Activated CD8-positive, alpha-beta T cell treated with anti-CD3 and anti-CD28 coated beads for 36 hours (primary cell): ENCODE measurements at regions not wholly inside any gene's neighbourhood (a gene's known extent, or its start where the extent isn't known, plus 50 kb on each side); places are given as distances from the start of the nearest gene placed in this dataset.

Experiments used
- ATAC-seq: fragments of 200-7000 bp; cut with Tn5 transposase; one replicate; pipeline ENCODE4 v1.10.0; 2021; ENCODE audit warnings: mild to moderate bottlenecking, moderate library complexity
- CTCF ChIA-PET: fragments of 350-600 bp; sonication (Branson Sonifier 250); formaldehyde crosslinking; loops from one replicate; lab custom pipeline; 2021; ENCODE audit warnings: antibody characterized with exemption; lab: Charles Lee
- POLR2A ChIA-PET: fragments of 350-600 bp; sonication (Branson Sonifier 250); formaldehyde crosslinking; loops from one replicate; lab custom pipeline; 2021; ENCODE audit warnings: antibody characterized with exemption; lab: Charles Lee
- DNase-seq: peaks from one replicate; pipeline ENCODE4 v3.0.0-alpha.2; 2020
- H3K27ac Mint-ChIP-seq: one replicate; pipeline ENCODE4 v1.8.0; 2021; ENCODE audit warnings: mild to moderate bottlenecking, mixed read lengths
- H3K27me3 Mint-ChIP-seq: one replicate; pipeline ENCODE4 v1.8.0; 2021; ENCODE audit warnings: mixed read lengths
- H3K36me3 Mint-ChIP-seq: one replicate; pipeline ENCODE4 v1.8.0; 2021; ENCODE audit warnings: low read depth, mixed read lengths
- H3K4me1 Mint-ChIP-seq: one replicate; pipeline ENCODE4 v1.8.0; 2021; ENCODE audit warnings: low read depth, mixed read lengths
- H3K4me3 Mint-ChIP-seq: one replicate; pipeline ENCODE4 v1.8.0; 2021; ENCODE audit warnings: mild to moderate bottlenecking, moderate library complexity, mixed read lengths
- H3K9me3 Mint-ChIP-seq: one replicate; pipeline ENCODE4 v1.8.0; 2021; ENCODE audit warnings: mixed read lengths
- intact Hi-C: fragments of 100-400 bp; cut with micrococcal nuclease; formaldehyde crosslinking; loops from one replicate; pipeline ENCODE4 v1.10.0; 2022
- TF ChIP-seq, protein P1 (sequence below): fragments of 200-600 bp; IDR thresholded peaks from one replicate; pipeline ENCODE4 v1.8.0; 2022; ENCODE audit warnings: antibody characterized with exemption, mild to moderate bottlenecking

DNA sequence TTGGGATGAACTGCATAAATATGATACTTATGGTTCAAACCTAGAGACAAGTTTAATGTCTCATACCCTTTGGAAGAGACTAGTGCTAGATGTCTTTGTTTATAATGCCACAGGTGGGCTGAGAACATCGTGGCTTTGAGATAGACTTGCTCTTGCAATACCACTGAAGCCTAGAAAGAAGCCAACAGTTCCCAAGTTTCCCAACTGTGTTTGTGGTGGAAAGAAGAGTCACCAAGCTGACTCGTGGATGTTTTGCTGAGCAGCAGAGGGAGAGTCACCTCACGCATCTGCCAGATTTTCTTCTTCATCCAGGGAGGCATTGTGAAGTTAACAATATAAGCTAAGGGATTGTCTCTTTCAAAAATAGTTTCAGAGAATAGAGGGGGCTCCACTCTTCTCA, 1076.2 kb downstream of the C4orf33 start:
- ChIA-PET POLR2A (no interaction called here), CTCF (no interaction called here)
- DNase-seq (no peak), ATAC-seq (no peak)
- no peaks in the 10 kb centered on the region for H3K27me3 Mint-ChIP-seq
- H3K9me3 Mint-ChIP-seq: peaks cover 6% of the 10 kb centered on the region
- no peak overlapping the region for H3K4me3 Mint-ChIP-seq
- intact Hi-C loops: no loop called here
- TF ChIP-seq, protein P1, sequence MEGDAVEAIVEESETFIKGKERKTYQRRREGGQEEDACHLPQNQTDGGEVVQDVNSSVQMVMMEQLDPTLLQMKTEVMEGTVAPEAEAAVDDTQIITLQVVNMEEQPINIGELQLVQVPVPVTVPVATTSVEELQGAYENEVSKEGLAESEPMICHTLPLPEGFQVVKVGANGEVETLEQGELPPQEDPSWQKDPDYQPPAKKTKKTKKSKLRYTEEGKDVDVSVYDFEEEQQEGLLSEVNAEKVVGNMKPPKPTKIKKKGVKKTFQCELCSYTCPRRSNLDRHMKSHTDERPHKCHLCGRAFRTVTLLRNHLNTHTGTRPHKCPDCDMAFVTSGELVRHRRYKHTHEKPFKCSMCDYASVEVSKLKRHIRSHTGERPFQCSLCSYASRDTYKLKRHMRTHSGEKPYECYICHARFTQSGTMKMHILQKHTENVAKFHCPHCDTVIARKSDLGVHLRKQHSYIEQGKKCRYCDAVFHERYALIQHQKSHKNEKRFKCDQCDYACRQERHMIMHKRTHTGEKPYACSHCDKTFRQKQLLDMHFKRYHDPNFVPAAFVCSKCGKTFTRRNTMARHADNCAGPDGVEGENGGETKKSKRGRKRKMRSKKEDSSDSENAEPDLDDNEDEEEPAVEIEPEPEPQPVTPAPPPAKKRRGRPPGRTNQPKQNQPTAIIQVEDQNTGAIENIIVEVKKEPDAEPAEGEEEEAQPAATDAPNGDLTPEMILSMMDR: no peak
- H3K4me1 Mint-ChIP-seq: no peaks in the 10 kb centered on the region
- H3K27ac Mint-ChIP-seq: no peak overlapping the region
- H3K36me3 Mint-ChIP-seq: no peaks in the 10 kb centered on the region

DNA sequence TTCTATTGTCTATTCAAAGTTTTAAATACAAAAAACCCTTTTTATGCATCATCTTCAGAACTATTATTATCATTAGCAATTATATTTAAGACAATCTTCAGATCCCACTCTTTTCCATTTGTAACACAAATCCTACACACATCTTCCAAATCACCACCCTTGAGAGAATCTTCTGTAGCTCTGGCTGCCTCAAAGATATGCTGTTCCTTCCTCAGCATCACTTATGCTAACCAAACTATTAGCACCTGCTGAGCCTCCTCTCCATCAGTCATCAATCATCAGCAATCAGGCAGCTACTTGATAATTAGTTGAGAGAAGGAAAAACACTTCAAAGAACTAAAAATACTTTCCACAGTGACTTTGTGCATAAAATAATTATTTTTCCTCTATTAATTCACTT, 1082.2 kb downstream of the C4orf33 start:
- Mint-ChIP-seq H3K36me3 (no peaks in the 10 kb centered on the region), H3K9me3 (no peaks in the 10 kb centered on the region), H3K4me1 (no peaks in the 10 kb centered on the region), H3K27me3 (no peaks in the 10 kb centered on the region), H3K27ac (no peak overlapping the region), H3K4me3 (no peak overlapping the region)
- ATAC-seq: no peak
- TF ChIP-seq, protein P1: no peak
- ChIA-PET POLR2A (no interaction called here), CTCF (no interaction called here)
- intact Hi-C loops: no loop called here
- DNase-seq: no peak

DNA sequence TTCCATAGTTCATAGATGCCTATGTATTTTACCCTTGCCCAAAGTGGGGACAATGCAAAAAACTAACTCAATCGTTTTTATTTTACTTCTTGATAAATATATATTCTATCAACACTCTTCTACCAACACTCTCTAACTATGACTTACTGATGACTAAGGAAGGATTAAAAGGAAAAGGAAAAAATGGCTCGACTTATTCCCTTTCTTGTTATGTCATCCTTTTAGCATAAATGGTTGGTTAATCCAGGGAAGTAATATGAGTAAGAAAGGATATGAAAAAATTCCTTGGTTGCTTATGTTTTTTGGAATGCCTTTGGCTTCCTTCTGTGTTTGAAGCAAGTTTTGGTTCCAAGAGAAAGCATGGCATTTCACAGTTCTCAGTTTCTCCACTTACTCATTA, 1087.1 kb downstream of the C4orf33 start:
- intact Hi-C loops: no loop called here
- ChIA-PET CTCF (no interaction called here), POLR2A (no interaction called here)
- H3K4me3 Mint-ChIP-seq: no peak overlapping the region
- no peaks in the 10 kb centered on the region for H3K27me3 Mint-ChIP-seq
- H3K36me3 Mint-ChIP-seq: no peaks in the 10 kb centered on the region
- H3K9me3 Mint-ChIP-seq: no peaks in the 10 kb centered on the region
- no peak overlapping the region for H3K27ac Mint-ChIP-seq
- ATAC-seq (no peak), DNase-seq (no peak)
- H3K4me1 Mint-ChIP-seq: no peaks in the 10 kb centered on the region
- TF ChIP-seq, protein P1: no peak

DNA sequence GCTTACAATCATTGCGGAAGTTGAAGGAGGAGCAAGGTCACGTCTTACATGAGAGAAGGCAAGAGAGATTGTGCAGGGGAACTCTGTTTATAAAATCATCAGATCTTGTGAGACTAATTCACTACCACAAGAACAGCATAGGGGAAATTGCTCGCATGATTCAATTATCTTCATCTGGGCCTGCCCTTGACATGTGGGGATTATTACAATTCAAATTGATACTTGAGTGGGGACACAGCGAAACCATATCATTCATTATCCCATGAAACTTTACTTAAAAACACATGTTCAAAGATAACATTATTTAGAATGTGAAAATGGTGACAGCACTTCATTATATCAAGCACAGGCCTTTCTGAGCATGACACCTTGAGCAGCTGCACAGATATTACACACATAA, 1087.8 kb downstream of the C4orf33 start:
- DNase-seq (no peak), ATAC-seq (no peak)
- CTCF ChIA-PET: no interaction called here
- intact Hi-C loops: no loop called here
- Mint-ChIP-seq H3K27ac (no peak overlapping the region), H3K9me3 (no peaks in the 10 kb centered on the region), H3K36me3 (no peaks in the 10 kb centered on the region), H3K4me3 (no peak overlapping the region), H3K4me1 (no peaks in the 10 kb centered on the region), H3K27me3 (no peaks in the 10 kb centered on the region)
- TF ChIP-seq, protein P1: no peak
- POLR2A ChIA-PET: no interaction called here

DNA sequence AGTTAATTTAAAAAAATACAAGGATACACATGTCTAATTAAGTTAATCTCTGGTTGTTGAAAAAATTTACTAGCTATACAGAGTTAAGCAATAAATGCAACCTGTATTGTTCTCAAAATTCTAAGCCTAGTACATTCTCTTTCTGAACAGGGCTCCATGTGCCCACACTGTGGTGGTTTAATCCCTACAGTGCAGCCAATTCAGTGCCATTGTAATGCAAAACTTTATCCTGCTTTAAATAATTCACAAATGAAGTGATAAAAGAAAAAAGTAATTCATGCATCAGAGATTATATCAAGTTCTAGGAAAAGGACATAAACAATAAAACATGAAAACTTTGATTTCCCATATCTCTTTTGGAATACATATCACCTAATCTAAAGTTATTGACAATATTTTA, 1089.2 kb downstream of the C4orf33 start:
- TF ChIP-seq, protein P1: no peak
- POLR2A ChIA-PET: no interaction called here
- DNase-seq (no peak), ATAC-seq (no peak)
- CTCF ChIA-PET: no interaction called here
- intact Hi-C loops: no loop called here
- Mint-ChIP-seq H3K27me3 (no peaks in the 10 kb centered on the region), H3K36me3 (no peaks in the 10 kb centered on the region), H3K9me3 (no peaks in the 10 kb centered on the region), H3K4me1 (no peaks in the 10 kb centered on the region), H3K4me3 (no peak overlapping the region), H3K27ac (no peak overlapping the region)
